Testis (tissue), 2 donors: ENCODE measurements at regions not wholly inside any gene's neighbourhood (a gene's known extent, or its start where the extent isn't known, plus 50 kb on each side); places are given as distances from the start of the nearest gene placed in this dataset.

Source experiments
- CTCF ChIP-seq, 3 experiments: fragments of 450-650 bp in 2 of 3; fragments of 200-600 bp in 1 of 3; sonication (generic) in 1 of 3; IDR thresholded peaks; one replicate each; pipeline ENCODE4 v1.5.1; 2016 to 2019; ENCODE audit warnings: antibody characterized with exemption in 3 of 3, mild to moderate bottlenecking in 2 of 3, moderate library complexity in 1 of 3
- POLR2A ChIP-seq: fragments of 450-650 bp; IDR thresholded peaks from one replicate; pipeline ENCODE4 v1.6.1; 2017; ENCODE audit warnings: antibody characterized with exemption, mild to moderate bottlenecking, moderate library complexity

DNA sequence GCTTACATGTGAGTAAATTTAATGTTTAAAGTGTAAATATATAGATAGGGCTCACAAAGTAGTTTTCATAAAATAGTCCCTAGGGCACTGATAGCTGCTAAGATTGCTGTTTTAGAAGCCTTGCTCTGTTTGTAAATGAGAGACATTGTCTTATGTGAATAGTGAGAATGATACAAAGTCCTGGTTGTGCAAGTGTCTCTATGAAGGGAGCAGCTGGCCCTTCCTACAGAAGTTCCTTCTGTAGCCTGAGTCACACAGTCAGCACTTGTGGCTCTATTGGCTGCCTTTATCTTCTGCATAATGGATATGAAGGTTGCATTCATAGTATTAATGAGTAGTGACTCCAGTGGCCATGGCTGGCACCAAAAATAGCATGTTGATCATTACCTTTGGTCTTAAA lies 279.7 kb downstream of the OSR1 start:
- TF ChIP-seq CTCF (IDR thresholded peaks at IDR 0.05): no peak
- no peak for TF ChIP-seq POLR2A
